Astrocyte (in vitro differentiated cells and primary cell): ENCODE measurements at regions not wholly inside any gene's neighbourhood (a gene's known extent, or its start where the extent isn't known, plus 50 kb on each side); places are given as distances from the start of the nearest gene placed in this dataset.

ENCODE experiments used
- CTCF ChIP-seq: IDR thresholded peaks from 2 replicates; pipeline ENCODE4 v1.5.1; 2011; ENCODE audit warnings: low read depth, mild to moderate bottlenecking, inconsistent platforms, low read length, moderate library complexity; ENCODE audit not compliant: insufficient read depth
- EZH2 ChIP-seq: IDR thresholded peaks from 2 replicates; pipeline ENCODE4 v1.6.1; 2012; ENCODE audit warnings: mild to moderate bottlenecking, low read length, inconsistent platforms; ENCODE audit not compliant: insufficient read depth

GRCh38 chr14:53814392-53814791 lies 142.2 kb downstream of the BMP4 start:
- TF ChIP-seq CTCF (no peak), EZH2 (no peak)
